ENCODE measurements at regions not wholly inside any gene's neighbourhood (a gene's known extent, or its start where the extent isn't known, plus 50 kb on each side); places are given as distances from the start of the nearest gene placed in this dataset.
A peak's percentile ranks its signal among the peaks of the same experiment; 100 is the strongest.

- no peak for TF ChIP-seq CTCF (IDR thresholded peaks at IDR 0.05)
- Histone ChIP-seq H3K9me3 (no peaks in the 10 kb centered on the region), H3K27ac (peak overlapping the region; percentile 60 to 70), H3K27me3 (no peaks in the 10 kb centered on the region), H3K4me3 (no peak overlapping the region), H3K4me1 (peaks cover 0 to 18% (median 2%) of the 10 kb centered on the region in 4 donors), H3K36me3 (no peaks in the 10 kb centered on the region)
- intact Hi-C loops (cut with DNase I; ENCODE audit: low total_unique reads), result no loop called here
- DNase-seq, result no peak
Observed at GRCh38 chr11:87851827-87852226, 323.4 kb downstream of the RAB38 start.

- TF ChIP-seq CTCF (IDR thresholded peaks at IDR 0.05), result no peak
- intact Hi-C loops (cut with DNase I; ENCODE audit: low total_unique reads), result no loop called here
- Histone ChIP-seq H3K4me1 (peaks cover 0 to 18% (median 2%) of the 10 kb centered on the region in 4 donors), H3K27ac (peak overlapping the region; percentile 60 to 70), H3K27me3 (no peaks in the 10 kb centered on the region), H3K36me3 (no peaks in the 10 kb centered on the region), H3K4me3 (no peak overlapping the region), H3K9me3 (no peaks in the 10 kb centered on the region)
- DNase-seq, result no peak
Observed at GRCh38 chr11:87851234-87851633, 324.0 kb downstream of the RAB38 start.

- no peaks in the 10 kb centered on the region for H3K9me3 ChIP-seq
- intact Hi-C loops (cut with DNase I; ENCODE audit: low total_unique reads), result no loop called here
- H3K27me3 ChIP-seq, result no peaks in the 10 kb centered on the region
- no peak for DNase-seq
- peaks cover 0 to 18% (median 2%) of the 10 kb centered on the region in 4 donors for H3K4me1 ChIP-seq
- no peak for TF ChIP-seq CTCF (IDR thresholded peaks at IDR 0.05)
- H3K4me3 ChIP-seq, result no peak overlapping the region
- H3K36me3 ChIP-seq, result no peaks in the 10 kb centered on the region
- no peak overlapping the region for H3K27ac ChIP-seq
Observed at GRCh38 chr11:87849216-87849615, 326.0 kb downstream of the RAB38 start.

- no peak for DNase-seq
- no peaks in the 10 kb centered on the region for H3K4me1 ChIP-seq
Observed at GRCh38 chr11:87840786-87841185, 334.5 kb downstream of the RAB38 start.

GRCh38 chr11:87832211-87832610 is 343.0 kb downstream of the RAB38 start:
- Histone ChIP-seq H3K27ac (no peak overlapping the region), H3K27me3 (no peaks in the 10 kb centered on the region), H3K36me3 (no peaks in the 10 kb centered on the region), H3K9me3 (peaks cover 0 to 6% (median 0%) of the 10 kb centered on the region in 3 donors), H3K4me1 (no peaks in the 10 kb centered on the region), H3K4me3 (no peak overlapping the region)
- TF ChIP-seq CTCF (IDR thresholded peaks at IDR 0.05), result no peak
- intact Hi-C loops (cut with DNase I; ENCODE audit: low total_unique reads), result no loop called here
- no peak for DNase-seq

More at GRCh38 chr11:87840786-87841185, 334.5 kb downstream of the RAB38 start:
- intact Hi-C loops (cut with DNase I; ENCODE audit: low total_unique reads), result no loop called here
- Histone ChIP-seq H3K27me3 (no peaks in the 10 kb centered on the region), H3K9me3 (no peaks in the 10 kb centered on the region), H3K36me3 (no peaks in the 10 kb centered on the region), H3K27ac (no peak overlapping the region), H3K4me3 (no peak overlapping the region)
- no peak for TF ChIP-seq CTCF (IDR thresholded peaks at IDR 0.05)

- H3K27me3 ChIP-seq, result no peaks in the 10 kb centered on the region
- DNase-seq, result no peak
Observed at GRCh38 chr11:87820011-87820410, 355.2 kb downstream of the RAB38 start.

More at GRCh38 chr11:87820011-87820410, 355.2 kb downstream of the RAB38 start:
- intact Hi-C loops (cut with DNase I; ENCODE audit: low total_unique reads), result no loop called here
- Histone ChIP-seq H3K4me1 (peaks cover 0 to 24% (median 0%) of the 10 kb centered on the region in 4 donors), H3K9me3 (no peaks in the 10 kb centered on the region), H3K36me3 (no peaks in the 10 kb centered on the region), H3K4me3 (no peak overlapping the region), H3K27ac (no peak overlapping the region)
- no peak for TF ChIP-seq CTCF (IDR thresholded peaks at IDR 0.05)

Measured in tibial artery (tissue), 4 donors.